GM18951 (cell line): ENCODE measurements at regions not wholly inside any gene's neighbourhood (a gene's known extent, or its start where the extent isn't known, plus 50 kb on each side); places are given as distances from the start of the nearest gene placed in this dataset.
"Not testable (repeated sequence)": the region's sequence is repeated elsewhere in the genome, so short reads cannot be mapped to it uniquely, and the experiment has no call there.

Experiments
- POLR2A ChIP-seq: IDR thresholded peaks from 4 replicates; pipeline ENCODE4 v1.6.1; 2011; ENCODE audit warnings: mild to moderate bottlenecking; ENCODE audit not compliant: insufficient read length, insufficient read depth; ENCODE audit errors: extremely low read depth
- in situ Hi-C: fragments of 300-500 bp; cut with MboI; formaldehyde crosslinking; loops from one replicate; pipeline ENCODE4 v1.12.0; 2022; ENCODE audit warnings: low sequenced_read_pairs, mixed read lengths, inconsistent platforms; ENCODE audit not compliant: unreplicated experiment

- TF ChIP-seq POLR2A, result no peak
- in situ Hi-C loops, result no loop called here
Observed at GRCh38 chr15:38843736-38844590, 279.3 kb upstream of the RASGRP1 start.

DNA sequence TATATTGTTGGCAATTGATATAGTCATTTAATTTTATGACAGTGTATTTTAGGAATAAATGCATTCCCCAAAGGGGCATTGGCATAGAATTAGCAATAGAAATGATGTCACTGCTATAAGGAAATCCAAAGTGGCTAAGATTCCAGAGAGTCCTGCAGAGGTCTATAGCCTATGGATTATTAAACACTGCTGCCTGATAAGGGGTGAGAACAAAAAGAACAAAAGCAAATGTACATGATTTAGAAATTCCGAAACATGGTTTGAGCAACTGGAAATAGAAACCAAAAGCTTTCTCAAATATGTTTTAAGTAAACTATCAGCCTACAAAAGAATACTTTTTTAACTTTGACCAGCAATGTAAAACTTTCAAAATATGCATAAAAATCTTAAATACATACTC lies 280.1 kb upstream of the RASGRP1 start:
- no peak for TF ChIP-seq POLR2A
- in situ Hi-C loops, result no loop called here

- in situ Hi-C loops, result no loop called here
Observed at GRCh38 chr15:38846346-38846745, 281.7 kb upstream of the RASGRP1 start.

GRCh38 chr15:38847666-38848065 lies 283.1 kb upstream of the RASGRP1 start:
- TF ChIP-seq POLR2A, result no peak
- in situ Hi-C loops, result no loop called here

More at GRCh38 chr15:38846346-38846745, 281.7 kb upstream of the RASGRP1 start:
- TF ChIP-seq POLR2A, result no peak

GRCh38 chr15:38849046-38849445 lies 284.4 kb upstream of the RASGRP1 start:
- in situ Hi-C loops, result no loop called here
- no peak for TF ChIP-seq POLR2A

- in situ Hi-C loops, result not testable (repeated sequence)
Observed at GRCh38 chr15:38852188-38852587, 287.6 kb upstream of the RASGRP1 start.

DNA sequence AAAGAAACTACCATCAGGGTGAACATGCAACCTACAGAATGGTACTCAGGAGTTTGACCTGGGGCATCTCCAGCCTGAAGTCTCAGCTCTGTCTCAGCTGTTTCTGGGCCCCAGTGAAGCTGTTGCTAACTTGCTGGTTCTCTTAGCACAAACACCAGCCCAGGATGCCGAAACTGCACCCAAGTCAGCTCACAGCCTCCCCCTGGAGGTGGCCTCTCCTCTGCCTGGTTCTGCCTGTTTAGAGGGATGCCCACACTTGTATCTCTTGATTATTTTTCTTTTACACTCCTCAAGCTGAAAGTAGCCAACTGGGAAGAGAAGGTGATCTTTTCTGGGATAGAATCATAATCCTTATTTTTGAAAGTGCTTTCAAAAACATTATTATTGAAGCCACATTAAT lies 289.0 kb upstream of the RASGRP1 start:
- TF ChIP-seq POLR2A, result no peak
- in situ Hi-C loops, result no loop called here

- TF ChIP-seq POLR2A, result no peak
- in situ Hi-C loops, result no loop called here
Observed at GRCh38 chr15:38854506-38854905, 289.9 kb upstream of the RASGRP1 start.

DNA sequence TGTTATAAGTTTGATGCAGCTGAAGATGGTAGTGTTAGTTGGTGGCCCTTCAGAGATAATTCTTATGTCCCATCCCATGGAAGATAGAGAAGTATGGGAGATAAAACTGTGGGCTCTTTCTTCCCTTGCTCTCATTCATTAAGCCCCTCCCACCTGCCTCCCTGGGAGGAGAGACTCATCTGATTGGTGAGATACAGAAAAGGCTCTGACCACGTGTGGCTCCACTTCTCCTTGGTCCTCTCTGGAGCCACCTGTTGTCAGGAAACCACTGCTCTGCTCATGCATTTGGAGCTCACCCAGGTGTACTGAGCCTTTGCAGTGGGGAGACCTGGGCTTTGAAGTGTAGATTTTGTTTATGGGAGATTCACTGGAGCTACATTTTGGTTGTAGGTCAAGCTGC lies 293.2 kb upstream of the RASGRP1 start:
- in situ Hi-C loops, result no loop called here
- TF ChIP-seq POLR2A, result no peak

- TF ChIP-seq POLR2A, result no peak
- in situ Hi-C loops, result no loop called here
Observed at GRCh38 chr15:38859574-38859973, 295.0 kb upstream of the RASGRP1 start.

DNA sequence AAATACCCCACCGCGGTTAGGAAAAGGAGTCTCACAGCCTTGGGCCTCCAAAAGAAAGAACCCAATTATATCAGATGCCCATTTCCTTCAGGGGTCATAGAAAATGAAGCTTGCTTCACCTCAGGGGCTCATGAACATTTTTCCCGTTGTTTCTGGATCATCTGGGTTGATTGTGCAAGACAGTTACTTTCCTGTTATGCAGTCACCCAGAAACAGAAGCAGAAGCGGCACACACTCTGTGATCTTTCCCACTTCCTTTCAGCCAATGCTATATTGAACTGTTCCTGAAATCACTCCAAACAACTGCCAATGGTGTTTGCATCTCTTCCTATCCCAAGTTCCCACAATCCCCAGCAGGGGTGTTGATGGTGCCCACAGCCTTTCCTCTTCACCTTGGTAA lies 295.6 kb upstream of the RASGRP1 start:
- TF ChIP-seq POLR2A, result no peak
- in situ Hi-C loops, result no loop called here

GRCh38 chr15:38860674-38861073 lies 296.1 kb upstream of the RASGRP1 start:
- TF ChIP-seq POLR2A, result no peak
- in situ Hi-C loops, result no loop called here

GRCh38 chr15:38861108-38861507 lies 296.5 kb upstream of the RASGRP1 start:
- in situ Hi-C loops, result no loop called here
- no peak for TF ChIP-seq POLR2A

DNA sequence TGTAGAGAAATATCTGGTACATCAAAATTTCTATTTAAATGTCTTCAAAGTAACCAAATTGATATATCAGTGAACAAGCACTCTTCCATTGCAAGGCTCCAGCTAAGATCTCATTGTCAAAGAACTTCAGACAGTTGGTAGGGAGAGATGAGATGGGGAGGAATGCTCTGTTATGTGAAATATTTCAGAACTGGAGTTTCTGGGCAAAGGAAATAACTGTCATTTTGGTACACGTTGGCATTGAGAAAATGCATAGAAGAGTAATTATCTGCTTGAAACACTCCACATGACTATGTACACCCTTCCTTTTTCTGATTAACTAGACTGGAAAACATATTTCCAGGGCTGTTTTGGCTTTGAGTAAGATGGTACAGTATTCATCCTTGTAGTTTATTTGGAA lies 297.5 kb upstream of the RASGRP1 start:
- TF ChIP-seq POLR2A, result no peak
- in situ Hi-C loops, result no loop called here
